Embryonic facial prominence (tissue), 1 donor: ENCODE measurements at regions not wholly inside any gene's neighbourhood (a gene's known extent, or its start where the extent isn't known, plus 50 kb on each side); places are given as distances from the start of the nearest gene placed in this dataset.
"Not testable (repeated sequence)": the region's sequence is repeated elsewhere in the genome, so short reads cannot be mapped to it uniquely, and the experiment has no call there.

Experiments
- DNase-seq: peaks from one replicate; pipeline ENCODE4 v3.0.0-alpha.2; 2016; ENCODE audit errors: extremely low spot score

GRCh38 chr12:131250028-131250950, 296.6 kb downstream of the ADGRD1 start:
- no peak for DNase-seq

- no peak for DNase-seq
Measured at GRCh38 chr12:131250951-131251315, 297.2 kb downstream of the ADGRD1 start.

GRCh38 chr12:131251336-131252101, 297.8 kb downstream of the ADGRD1 start:
- DNase-seq: no peak

GRCh38 chr12:131253376-131254026, 299.8 kb downstream of the ADGRD1 start:
- no peak for DNase-seq

- no peak for DNase-seq
Measured at GRCh38 chr12:131254374-131254773, 300.7 kb downstream of the ADGRD1 start.

- DNase-seq: no peak
Measured at GRCh38 chr12:131258398-131258797, 304.7 kb downstream of the ADGRD1 start.

GRCh38 chr12:131260251-131260905, 306.7 kb downstream of the ADGRD1 start:
- no peak for DNase-seq

- no peak for DNase-seq
Measured at GRCh38 chr12:131260954-131261353, 307.2 kb downstream of the ADGRD1 start.

- DNase-seq: no peak
Measured at GRCh38 chr12:131261906-131262305, 308.2 kb downstream of the ADGRD1 start.

GRCh38 chr12:131263626-131264025, 309.9 kb downstream of the ADGRD1 start:
- DNase-seq: no peak

GRCh38 chr12:131264635-131265034, 310.9 kb downstream of the ADGRD1 start:
- DNase-seq: no peak

GRCh38 chr12:131266591-131267467, 313.1 kb downstream of the ADGRD1 start:
- DNase-seq: peak; percentile 15

- no peak for DNase-seq
Measured at GRCh38 chr12:131267576-131267975, 313.9 kb downstream of the ADGRD1 start.

GRCh38 chr12:131268123-131268522, 314.4 kb downstream of the ADGRD1 start:
- DNase-seq: not testable (repeated sequence)

- not testable (repeated sequence) for DNase-seq
Measured at GRCh38 chr12:131268571-131268970, 314.9 kb downstream of the ADGRD1 start.

- DNase-seq: no peak
Measured at GRCh38 chr12:131269551-131269950, 315.8 kb downstream of the ADGRD1 start.

- DNase-seq: not testable (repeated sequence)
Measured at GRCh38 chr12:131269977-131270376, 316.3 kb downstream of the ADGRD1 start.

- no peak for DNase-seq
Measured at GRCh38 chr12:131271724-131272123, 318.0 kb downstream of the ADGRD1 start.

- DNase-seq: not testable (repeated sequence)
Measured at GRCh38 chr12:131272283-131272814, 318.6 kb downstream of the ADGRD1 start.

- no peak for DNase-seq
Measured at GRCh38 chr12:131273291-131273845, 319.7 kb downstream of the ADGRD1 start.
